Effector memory CD8-positive, alpha-beta T cell (primary cell): ENCODE measurements at regions not wholly inside any gene's neighbourhood (a gene's known extent, or its start where the extent isn't known, plus 50 kb on each side); places are given as distances from the start of the nearest gene placed in this dataset.

ENCODE experiments used
- ATAC-seq: fragments of 150-1000 bp; cut with Tn5 transposase; replicated peaks from 2 replicates; pipeline ENCODE4 v1.10.0; 2021; ENCODE audit warnings: mild to moderate bottlenecking, moderate library complexity
- DNase-seq, 3 experiments: peaks; one replicate each; pipeline ENCODE4 v3.0.0; 2021
- H3K27ac Mint-ChIP-seq, 2 donors: one replicate each; pipeline ENCODE4 v1.8.0; 2022; ENCODE audit warnings: mild to moderate bottlenecking in 2 of 2, mixed read lengths in 2 of 2, moderate library complexity in 2 of 2
- H3K27me3 Mint-ChIP-seq, 2 donors: one replicate each; pipeline ENCODE4 v1.8.0; 2022; ENCODE audit warnings: mixed read lengths in 2 of 2
- H3K36me3 Mint-ChIP-seq: one replicate; pipeline ENCODE4 v1.8.0; 2022; ENCODE audit warnings: mild to moderate bottlenecking, moderate library complexity, mixed read lengths; ENCODE audit not compliant: insufficient read depth
- H3K4me1 Mint-ChIP-seq, 2 donors: one replicate each; pipeline ENCODE4 v1.8.0; 2022; ENCODE audit warnings: low read depth in 2 of 2, mixed read lengths in 2 of 2
- H3K4me3 Mint-ChIP-seq, 2 donors: one replicate each; pipeline ENCODE4 v1.8.0; 2022; ENCODE audit warnings: mild to moderate bottlenecking in 2 of 2, mixed read lengths in 2 of 2, moderate library complexity in 2 of 2
- H3K9me3 Mint-ChIP-seq, 2 donors: one replicate each; pipeline ENCODE4 v1.8.0; 2022; ENCODE audit warnings: mixed read lengths in 2 of 2

- H3K27ac Mint-ChIP-seq: peak overlapping the region in 1 of 2 donors; percentile 51
- H3K4me1 Mint-ChIP-seq: no peaks in the 10 kb centered on the region
- H3K4me3 Mint-ChIP-seq: no peak overlapping the region
- no peak for DNase-seq
- no peak for ATAC-seq
- no peaks in the 10 kb centered on the region for H3K9me3 Mint-ChIP-seq
- peaks cover 3% of the 10 kb centered on the region for H3K36me3 Mint-ChIP-seq
- peaks cover 9 to 11% of the 10 kb centered on the region in 2 donors for H3K27me3 Mint-ChIP-seq
Measured at GRCh38 chr6:170137911-170138910, 152.7 kb downstream of the DLL1 start.

GRCh38 chr6:170137176-170137891 is 153.5 kb downstream of the DLL1 start:
- Mint-ChIP-seq H3K36me3 (peaks cover 3% of the 10 kb centered on the region), H3K4me1 (no peaks in the 10 kb centered on the region), H3K4me3 (no peak overlapping the region), H3K27me3 (peaks cover 9 to 11% of the 10 kb centered on the region in 2 donors), H3K27ac (no peak overlapping the region), H3K9me3 (no peaks in the 10 kb centered on the region)
- no peak for DNase-seq
- ATAC-seq: no peak

- DNase-seq: no peak
- Mint-ChIP-seq H3K27ac (no peak overlapping the region), H3K9me3 (no peaks in the 10 kb centered on the region), H3K4me3 (no peak overlapping the region), H3K4me1 (no peaks in the 10 kb centered on the region), H3K27me3 (peaks cover 9 to 12% of the 10 kb centered on the region in 2 donors), H3K36me3 (peaks cover 3% of the 10 kb centered on the region)
- no peak for ATAC-seq
Measured at GRCh38 chr6:170136541-170137175, 154.2 kb downstream of the DLL1 start.

- no peaks in the 10 kb centered on the region for H3K9me3 Mint-ChIP-seq
- H3K27me3 Mint-ChIP-seq: peaks cover 15 to 20% of the 10 kb centered on the region in 2 donors
- ATAC-seq (no peak), DNase-seq (no peak)
- H3K4me3 Mint-ChIP-seq: no peak overlapping the region
- peaks cover 0 to 3% of the 10 kb centered on the region in 2 donors for H3K4me1 Mint-ChIP-seq
- peaks cover 3% of the 10 kb centered on the region for H3K36me3 Mint-ChIP-seq
- no peak overlapping the region for H3K27ac Mint-ChIP-seq
Measured at GRCh38 chr6:170135821-170136471, 154.9 kb downstream of the DLL1 start.

- Mint-ChIP-seq H3K4me3 (no peak overlapping the region), H3K9me3 (no peaks in the 10 kb centered on the region), H3K36me3 (peaks cover 3% of the 10 kb centered on the region), H3K4me1 (peaks cover 0 to 3% of the 10 kb centered on the region in 2 donors), H3K27ac (no peak overlapping the region), H3K27me3 (peaks cover 15 to 23% of the 10 kb centered on the region in 2 donors)
- DNase-seq (no peak), ATAC-seq (no peak)
Measured at GRCh38 chr6:170135461-170135820, 155.4 kb downstream of the DLL1 start.

GRCh38 chr6:170134471-170135440 is 156.1 kb downstream of the DLL1 start:
- Mint-ChIP-seq H3K4me1 (peaks cover 0 to 3% of the 10 kb centered on the region in 2 donors), H3K9me3 (no peaks in the 10 kb centered on the region), H3K36me3 (peaks cover 2% of the 10 kb centered on the region), H3K27me3 (peaks cover 15 to 23% of the 10 kb centered on the region in 2 donors), H3K27ac (no peak overlapping the region), H3K4me3 (no peak overlapping the region)
- no peak for DNase-seq
- ATAC-seq: no peak

GRCh38 chr6:170134031-170134470 is 156.8 kb downstream of the DLL1 start:
- Mint-ChIP-seq H3K9me3 (no peaks in the 10 kb centered on the region), H3K4me3 (no peak overlapping the region), H3K4me1 (peaks cover 0 to 3% of the 10 kb centered on the region in 2 donors), H3K27ac (no peak overlapping the region), H3K27me3 (peaks cover 15 to 23% of the 10 kb centered on the region in 2 donors), H3K36me3 (no peaks in the 10 kb centered on the region)
- DNase-seq (no peak), ATAC-seq (no peak)

- Mint-ChIP-seq H3K4me3 (no peak overlapping the region), H3K27ac (no peak overlapping the region), H3K4me1 (peaks cover 0 to 3% of the 10 kb centered on the region in 2 donors), H3K27me3 (peaks cover 15 to 23% of the 10 kb centered on the region in 2 donors), H3K36me3 (no peaks in the 10 kb centered on the region), H3K9me3 (no peaks in the 10 kb centered on the region)
- DNase-seq (no peak), ATAC-seq (no peak)
Measured at GRCh38 chr6:170132561-170132991, 158.3 kb downstream of the DLL1 start.

GRCh38 chr6:170132011-170132521 is 158.8 kb downstream of the DLL1 start:
- Mint-ChIP-seq H3K9me3 (no peaks in the 10 kb centered on the region), H3K4me1 (peaks cover 0 to 3% of the 10 kb centered on the region in 2 donors), H3K36me3 (no peaks in the 10 kb centered on the region), H3K27me3 (peaks cover 15 to 23% of the 10 kb centered on the region in 2 donors), H3K4me3 (no peak overlapping the region), H3K27ac (no peak overlapping the region)
- ATAC-seq: no peak
- no peak for DNase-seq

GRCh38 chr6:170131351-170131750 is 159.5 kb downstream of the DLL1 start:
- H3K4me3 Mint-ChIP-seq: no peak overlapping the region
- H3K4me1 Mint-ChIP-seq: peaks cover 0 to 3% of the 10 kb centered on the region in 2 donors
- DNase-seq (no peak), ATAC-seq (no peak)
- H3K27ac Mint-ChIP-seq: peak overlapping the region in 1 of 2 donors; percentile 79
- H3K36me3 Mint-ChIP-seq: no peaks in the 10 kb centered on the region
- peaks cover 18 to 23% of the 10 kb centered on the region in 2 donors for H3K27me3 Mint-ChIP-seq
- H3K9me3 Mint-ChIP-seq: no peaks in the 10 kb centered on the region

- DNase-seq (no peak), ATAC-seq (no peak)
- H3K27me3 Mint-ChIP-seq: peaks cover 21 to 23% of the 10 kb centered on the region in 2 donors
- H3K27ac Mint-ChIP-seq: peak overlapping the region in 1 of 2 donors; percentile 19
- no peaks in the 10 kb centered on the region for H3K36me3 Mint-ChIP-seq
- H3K4me1 Mint-ChIP-seq: peaks cover 0 to 3% of the 10 kb centered on the region in 2 donors
- no peaks in the 10 kb centered on the region for H3K9me3 Mint-ChIP-seq
- H3K4me3 Mint-ChIP-seq: no peak overlapping the region
Measured at GRCh38 chr6:170130771-170131241, 160.1 kb downstream of the DLL1 start.

GRCh38 chr6:170130201-170130621 is 160.7 kb downstream of the DLL1 start:
- Mint-ChIP-seq H3K27ac (no peak overlapping the region), H3K36me3 (no peaks in the 10 kb centered on the region), H3K4me3 (no peak overlapping the region), H3K27me3 (peaks cover 27 to 29% of the 10 kb centered on the region in 2 donors), H3K4me1 (peaks cover 0 to 3% of the 10 kb centered on the region in 2 donors), H3K9me3 (no peaks in the 10 kb centered on the region)
- no peak for ATAC-seq
- no peak for DNase-seq
